NCI-H524 treated with DMSO at 0.1 percent for 48 hours (cell line): ENCODE measurements at regions not wholly inside any gene's neighbourhood (a gene's known extent, or its start where the extent isn't known, plus 50 kb on each side); places are given as distances from the start of the nearest gene placed in this dataset.
"Not testable (repeated sequence)": the region's sequence is repeated elsewhere in the genome, so short reads cannot be mapped to it uniquely, and the experiment has no call there.

Source experiments
- DNase-seq: peaks from one replicate; lab custom pipeline; 2025; lab: John Stamatoyannopoulos, UW

DNA sequence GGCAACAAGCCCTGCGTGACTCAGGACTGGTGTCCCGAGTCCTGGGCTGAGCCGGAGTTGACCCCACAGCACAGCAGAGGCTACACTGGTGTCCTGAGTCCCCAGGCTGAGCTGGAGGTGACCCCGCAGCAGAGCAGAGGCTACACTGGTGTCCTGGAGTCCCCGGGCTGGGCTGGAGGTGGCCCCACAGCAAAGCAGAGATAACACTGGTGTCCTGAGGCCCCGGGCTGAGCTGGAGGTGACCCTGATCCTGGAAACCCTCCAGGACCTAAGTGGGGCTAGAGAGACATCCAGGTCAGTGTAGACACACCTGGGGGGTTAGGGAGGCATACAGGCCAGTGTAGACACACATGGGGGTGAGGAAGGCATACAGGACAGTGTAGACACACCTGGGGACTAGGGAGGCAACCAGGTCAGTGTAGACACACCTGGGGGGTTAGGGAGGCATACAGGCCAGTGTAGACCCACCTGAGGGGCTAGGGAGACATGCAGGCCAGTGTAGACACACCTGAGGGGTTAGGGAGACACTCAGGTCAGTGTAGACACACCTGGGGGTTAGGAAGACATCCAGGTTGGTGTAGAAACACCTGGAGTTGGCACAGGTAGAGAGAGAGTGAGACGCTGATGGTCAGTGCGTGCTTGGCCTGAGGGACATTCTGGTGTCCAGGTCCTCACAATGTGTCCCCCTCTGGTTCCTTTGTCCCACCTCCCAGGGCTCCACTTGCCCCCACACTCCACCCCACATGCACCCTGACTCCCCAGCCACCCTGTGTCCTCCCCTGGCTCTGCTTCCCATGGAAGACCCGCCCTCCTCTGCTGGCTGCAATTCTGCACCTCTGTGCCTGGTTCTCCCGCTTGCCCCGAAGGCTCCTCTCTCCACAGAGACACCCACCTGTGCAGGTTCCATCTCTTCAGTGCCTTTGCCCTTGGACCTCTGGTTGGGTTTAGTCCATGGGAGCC lies 321.6 kb upstream of the SFSWAP start:
- DNase-seq = no peak

DNA sequence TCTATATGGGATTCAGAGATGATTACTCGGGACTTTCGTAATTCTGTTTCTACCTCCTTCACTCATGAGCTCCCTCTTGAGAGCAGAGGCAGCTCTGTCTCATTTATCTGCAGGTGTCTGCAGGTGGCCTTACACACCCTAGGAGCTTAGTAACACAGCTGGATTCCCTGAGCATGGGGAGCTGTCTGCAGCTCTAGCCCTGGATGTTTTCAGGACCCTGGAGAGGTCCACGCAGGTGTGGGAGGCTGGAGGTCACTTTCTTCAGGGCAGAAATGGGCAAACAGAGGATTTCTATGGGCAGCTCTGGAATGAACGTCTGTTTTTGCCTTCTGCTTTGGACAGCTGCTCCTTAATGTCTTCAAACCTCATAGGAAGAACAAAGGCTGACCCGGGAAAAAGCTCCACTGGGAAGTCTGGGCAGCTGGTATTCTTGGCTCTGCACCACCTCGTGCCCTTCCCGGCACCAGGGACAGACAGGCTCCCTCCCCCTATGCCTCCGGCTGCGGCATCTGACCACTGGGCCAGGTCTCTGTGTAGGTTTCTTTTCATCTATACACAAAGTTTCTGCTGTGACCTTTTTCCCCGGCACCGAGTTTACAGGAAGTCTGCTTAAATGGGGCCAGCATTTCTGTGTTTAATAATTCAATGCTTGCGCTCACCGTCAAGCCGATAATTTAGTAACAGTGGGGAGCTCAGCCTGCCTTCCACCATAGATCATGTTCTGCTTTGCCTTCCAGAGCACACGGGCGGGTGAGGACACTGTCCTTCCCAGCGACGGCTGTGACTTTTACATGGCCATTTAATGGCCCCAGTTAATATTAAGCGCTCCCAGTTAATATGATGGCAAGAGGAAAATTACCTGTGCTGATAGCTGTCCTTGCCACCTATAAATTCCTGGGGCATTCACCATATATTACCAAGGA lies 320.2 kb upstream of the SFSWAP start:
- DNase-seq = no peak

GRCh38 chr12:131391399-131391798 lies 319.5 kb upstream of the SFSWAP start:
- DNase-seq = no peak

GRCh38 chr12:131394752-131395151 lies 316.1 kb upstream of the SFSWAP start:
- DNase-seq = not testable (repeated sequence)

- not testable (repeated sequence) for DNase-seq
Observed at GRCh38 chr12:131395209-131395684, 315.6 kb upstream of the SFSWAP start.

GRCh38 chr12:131395971-131396573 lies 314.8 kb upstream of the SFSWAP start:
- DNase-seq = no peak

- no peak for DNase-seq
Observed at GRCh38 chr12:131397493-131398181, 313.3 kb upstream of the SFSWAP start.

GRCh38 chr12:131399000-131399399 lies 311.9 kb upstream of the SFSWAP start:
- no peak for DNase-seq

DNA sequence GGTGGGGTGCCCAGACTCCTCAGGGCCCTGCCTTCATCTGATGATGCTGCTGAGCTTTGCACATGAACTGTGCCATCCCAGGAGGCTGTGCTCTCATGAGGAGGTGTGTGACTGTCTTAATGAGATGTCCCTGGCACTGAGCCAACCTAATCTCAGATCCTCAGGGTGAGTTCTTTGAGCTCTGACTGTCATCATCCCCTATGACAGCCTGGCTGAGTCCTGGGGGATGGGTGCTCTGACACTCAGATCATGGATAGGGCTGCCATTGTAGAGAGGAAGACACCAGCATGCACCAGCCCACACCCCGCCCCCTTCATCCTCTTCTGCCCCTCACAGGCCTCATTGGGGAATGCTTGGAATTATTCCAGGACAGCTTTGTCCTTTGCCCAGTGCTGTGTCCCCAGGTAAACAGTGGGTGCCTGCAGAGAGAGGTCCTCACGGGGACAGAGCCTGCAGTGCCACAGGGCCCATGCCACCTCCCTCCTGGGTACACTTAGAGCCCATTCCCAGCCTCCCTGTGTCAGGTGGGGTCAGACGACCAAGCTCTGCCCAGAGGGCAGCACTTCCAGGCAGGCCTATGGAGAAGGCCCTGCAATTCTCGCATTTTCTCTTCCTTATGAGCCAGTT lies 310.1 kb upstream of the SFSWAP start:
- not testable (repeated sequence) for DNase-seq

- not testable (repeated sequence) for DNase-seq
Observed at GRCh38 chr12:131401907-131402633, 308.8 kb upstream of the SFSWAP start.

DNA sequence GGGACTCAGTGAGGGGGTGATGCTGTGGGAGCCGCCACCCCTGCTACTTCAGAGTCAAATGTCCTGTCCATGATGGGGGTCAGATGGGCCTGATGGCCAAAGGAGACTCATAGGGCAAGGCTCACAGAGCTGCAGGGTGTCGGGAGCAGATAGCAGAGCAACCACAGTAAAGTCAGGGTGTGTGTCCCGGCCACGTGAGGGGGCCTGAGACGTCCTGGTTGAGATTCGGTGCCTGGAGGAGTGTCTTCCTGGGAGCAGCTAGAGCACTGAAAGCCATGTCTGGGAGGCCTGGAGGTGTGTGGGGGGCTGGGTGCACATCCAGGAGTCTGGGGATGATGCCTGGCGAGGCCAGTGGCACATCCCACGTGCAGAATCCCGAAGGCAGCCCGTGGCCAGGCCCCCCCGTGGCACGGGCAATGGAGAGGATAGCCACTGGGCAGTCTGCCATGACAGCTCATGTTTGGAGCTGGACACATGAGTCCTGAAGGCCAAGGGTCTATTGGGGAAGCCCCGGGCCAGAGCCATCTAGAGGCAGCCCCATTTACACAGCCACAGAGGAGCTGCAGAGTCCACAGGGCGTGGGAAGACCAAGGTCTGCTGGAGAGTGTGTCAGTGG lies 308.0 kb upstream of the SFSWAP start:
- no peak for DNase-seq

DNA sequence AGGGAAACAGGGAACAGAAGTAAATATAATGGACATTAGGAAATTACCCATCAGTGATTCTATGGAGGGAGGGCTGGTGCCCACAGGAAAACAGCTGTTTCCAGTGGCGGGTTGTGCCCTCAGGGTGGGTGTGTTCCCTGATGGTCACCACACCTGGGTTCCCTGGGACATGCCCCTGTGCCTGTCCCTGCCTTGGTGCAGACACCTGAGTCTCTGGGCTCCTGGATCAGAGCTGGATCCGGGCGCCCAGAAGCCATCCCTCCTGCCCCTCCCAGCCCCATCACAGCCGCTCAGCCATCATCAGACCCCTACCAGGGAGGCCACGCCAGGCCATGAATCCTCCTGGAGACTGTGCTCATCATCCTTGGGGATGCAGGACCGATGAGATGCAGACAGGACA lies 307.2 kb upstream of the SFSWAP start:
- no peak for DNase-seq

DNA sequence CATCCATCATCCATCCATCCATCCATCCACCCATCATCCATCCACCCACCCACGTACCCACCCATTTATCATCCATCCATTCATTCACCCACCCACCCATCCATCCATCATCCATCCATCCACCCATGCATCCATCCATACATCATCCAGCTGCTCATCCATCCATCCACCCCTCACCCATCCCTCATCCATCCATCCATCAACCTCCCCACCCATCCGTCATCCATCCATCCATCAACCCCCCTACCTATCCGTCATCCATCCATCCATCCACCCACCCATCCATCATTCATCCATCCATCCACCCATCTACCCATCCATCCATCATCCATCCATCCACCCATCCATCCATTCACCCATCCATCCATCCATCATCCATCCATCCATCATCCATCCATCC lies 306.2 kb upstream of the SFSWAP start:
- DNase-seq = no peak

DNA sequence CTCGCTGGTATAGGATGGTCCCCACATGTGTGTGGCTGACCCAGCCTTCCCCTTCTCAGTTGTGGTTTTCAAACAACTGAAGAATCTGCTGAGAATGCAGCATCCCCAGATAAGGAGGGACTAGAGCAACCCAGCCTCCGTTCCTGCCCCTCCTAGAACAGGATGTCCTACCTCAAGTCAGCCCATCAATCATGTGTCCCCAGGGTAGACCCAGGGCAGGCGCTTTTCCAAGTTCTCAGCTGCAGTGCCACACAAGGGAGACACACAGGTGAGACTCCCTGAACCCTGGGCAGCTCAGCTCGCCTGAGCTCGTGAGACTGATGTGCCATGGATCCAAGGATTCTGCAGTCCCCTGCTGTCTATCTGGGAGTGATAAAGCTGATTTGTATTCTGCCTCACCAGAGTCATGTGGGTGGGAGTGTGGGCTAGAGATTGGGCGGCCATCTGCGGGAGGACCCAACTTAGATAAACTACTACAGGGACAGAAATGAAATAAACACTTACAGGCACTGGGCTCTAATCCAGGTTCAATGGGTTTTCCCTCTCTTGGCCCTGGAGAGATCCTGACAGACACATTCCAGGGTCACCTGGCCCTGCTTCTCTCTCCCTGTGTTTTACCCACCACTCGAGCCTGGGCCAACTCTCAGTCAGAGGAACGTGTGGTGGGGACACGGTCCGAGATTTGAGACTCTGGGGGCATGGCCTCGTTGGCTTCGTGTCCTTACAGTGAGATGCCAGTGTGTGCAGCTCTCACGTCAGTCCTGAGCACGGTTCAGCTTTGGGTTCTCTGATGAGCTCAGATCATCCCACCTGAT lies 303.5 kb upstream of the SFSWAP start:
- DNase-seq = no peak

DNA sequence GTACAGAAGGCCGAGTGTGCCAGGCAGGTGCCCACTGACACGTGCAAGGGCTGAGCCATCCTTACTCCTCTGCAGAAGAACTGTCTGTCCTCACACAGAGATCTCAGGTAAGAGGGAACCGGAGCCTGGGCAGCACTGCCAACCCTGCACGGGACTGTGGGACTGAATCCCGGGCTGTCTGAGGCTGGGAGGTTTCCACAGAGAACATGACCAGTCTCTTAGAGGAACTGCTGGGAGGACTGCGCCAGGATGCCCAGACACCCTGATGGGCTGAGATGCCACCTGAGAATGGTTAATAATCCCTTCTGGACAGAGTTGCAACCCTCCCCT lies 302.9 kb upstream of the SFSWAP start:
- no peak for DNase-seq

- no peak for DNase-seq
Observed at GRCh38 chr12:131408484-131408883, 302.4 kb upstream of the SFSWAP start.

GRCh38 chr12:131409211-131409610 lies 301.7 kb upstream of the SFSWAP start:
- DNase-seq = no peak

DNA sequence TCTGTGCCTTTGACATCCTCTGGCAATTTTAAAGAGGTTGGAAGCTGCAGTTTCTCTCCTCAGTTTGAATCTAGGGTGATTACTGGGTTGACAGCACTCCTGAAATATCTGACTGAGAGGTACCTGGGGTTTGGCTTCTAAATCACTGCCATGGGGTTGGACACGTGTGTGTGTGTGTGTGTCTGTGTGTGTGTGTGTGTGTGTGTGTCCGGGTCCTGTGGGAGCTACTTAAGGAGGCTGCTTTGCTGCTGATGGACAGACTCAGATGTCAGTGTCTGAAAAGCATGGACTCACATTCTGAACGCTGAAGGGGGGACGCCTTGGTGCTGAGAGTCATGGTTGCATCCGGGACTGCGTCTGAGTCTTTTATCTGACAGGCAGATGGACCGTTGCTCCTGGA lies 299.1 kb upstream of the SFSWAP start:
- DNase-seq = not testable (repeated sequence)

DNA sequence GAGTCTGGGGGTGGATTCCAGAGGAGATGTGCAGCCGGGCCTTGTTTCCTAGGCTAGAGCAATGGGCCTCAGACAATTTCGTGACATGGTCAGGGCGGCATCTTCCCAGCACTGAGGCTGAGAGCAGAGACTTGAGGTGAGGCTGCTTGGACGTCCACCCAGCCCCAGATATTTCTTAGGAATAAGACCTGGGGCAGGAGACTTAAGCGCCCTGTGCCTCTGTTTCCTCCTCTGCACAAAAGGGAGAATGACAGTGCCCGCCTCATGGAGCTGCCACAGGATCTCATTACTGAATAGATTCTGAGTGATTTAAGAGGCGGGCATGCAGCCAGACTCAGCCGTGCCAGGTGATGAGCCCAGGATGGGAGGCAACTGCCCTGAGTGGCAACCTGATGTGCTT lies 297.9 kb upstream of the SFSWAP start:
- DNase-seq = no peak
